NB4 (cell line): ENCODE measurements at regions not wholly inside any gene's neighbourhood (a gene's known extent, or its start where the extent isn't known, plus 50 kb on each side); places are given as distances from the start of the nearest gene placed in this dataset.

ENCODE experiments used
- MYC ChIP-seq: IDR thresholded peaks from 2 replicates; pipeline ENCODE4 v1.6.1; 2011; ENCODE audit warnings: low read depth, low read length
- POLR2A ChIP-seq: IDR thresholded peaks from 2 replicates; pipeline ENCODE4 v1.6.1; 2011; ENCODE audit warnings: mild to moderate bottlenecking; ENCODE audit not compliant: insufficient read length; ENCODE audit errors: extremely low read depth
- TF ChIP-seq, protein P1 (sequence below): IDR thresholded peaks from 2 replicates; pipeline ENCODE4 v1.6.1; 2011; ENCODE audit warnings: low read depth, low read length
- TF ChIP-seq, protein P2 (sequence below): IDR thresholded peaks from one replicate; pipeline ENCODE4 v1.5.1; 2012; ENCODE audit warnings: low read depth, low read length

DNA sequence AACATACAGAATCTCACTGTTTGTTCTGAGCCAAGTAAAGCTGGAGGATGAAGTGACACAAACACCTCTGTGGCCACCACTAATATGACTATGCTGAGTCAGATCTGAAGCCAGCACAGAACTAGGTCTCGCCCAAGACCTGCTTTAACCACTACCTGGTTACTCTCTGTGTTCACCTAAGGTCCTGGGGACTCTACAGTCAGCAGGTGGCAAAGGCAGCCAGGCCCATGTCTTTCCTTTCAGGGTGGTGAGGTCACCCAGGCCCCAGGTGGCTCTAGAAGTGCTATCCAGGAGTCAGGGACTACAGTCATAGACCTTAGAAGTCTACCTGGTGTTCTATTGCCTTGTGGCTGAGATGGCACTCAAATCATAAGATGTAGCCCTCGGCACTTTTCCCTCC lies 287.9 kb upstream of the ARRDC4 start:
- TF ChIP-seq, protein P1, sequence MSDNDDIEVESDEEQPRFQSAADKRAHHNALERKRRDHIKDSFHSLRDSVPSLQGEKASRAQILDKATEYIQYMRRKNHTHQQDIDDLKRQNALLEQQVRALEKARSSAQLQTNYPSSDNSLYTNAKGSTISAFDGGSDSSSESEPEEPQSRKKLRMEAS, result no peak
- TF ChIP-seq, protein P2, sequence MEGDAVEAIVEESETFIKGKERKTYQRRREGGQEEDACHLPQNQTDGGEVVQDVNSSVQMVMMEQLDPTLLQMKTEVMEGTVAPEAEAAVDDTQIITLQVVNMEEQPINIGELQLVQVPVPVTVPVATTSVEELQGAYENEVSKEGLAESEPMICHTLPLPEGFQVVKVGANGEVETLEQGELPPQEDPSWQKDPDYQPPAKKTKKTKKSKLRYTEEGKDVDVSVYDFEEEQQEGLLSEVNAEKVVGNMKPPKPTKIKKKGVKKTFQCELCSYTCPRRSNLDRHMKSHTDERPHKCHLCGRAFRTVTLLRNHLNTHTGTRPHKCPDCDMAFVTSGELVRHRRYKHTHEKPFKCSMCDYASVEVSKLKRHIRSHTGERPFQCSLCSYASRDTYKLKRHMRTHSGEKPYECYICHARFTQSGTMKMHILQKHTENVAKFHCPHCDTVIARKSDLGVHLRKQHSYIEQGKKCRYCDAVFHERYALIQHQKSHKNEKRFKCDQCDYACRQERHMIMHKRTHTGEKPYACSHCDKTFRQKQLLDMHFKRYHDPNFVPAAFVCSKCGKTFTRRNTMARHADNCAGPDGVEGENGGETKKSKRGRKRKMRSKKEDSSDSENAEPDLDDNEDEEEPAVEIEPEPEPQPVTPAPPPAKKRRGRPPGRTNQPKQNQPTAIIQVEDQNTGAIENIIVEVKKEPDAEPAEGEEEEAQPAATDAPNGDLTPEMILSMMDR, result no peak
- TF ChIP-seq POLR2A (no peak), MYC (no peak)
